ENCODE measurements at regions not wholly inside any gene's neighbourhood (a gene's known extent, or its start where the extent isn't known, plus 50 kb on each side); places are given as distances from the start of the nearest gene placed in this dataset.

DNA sequence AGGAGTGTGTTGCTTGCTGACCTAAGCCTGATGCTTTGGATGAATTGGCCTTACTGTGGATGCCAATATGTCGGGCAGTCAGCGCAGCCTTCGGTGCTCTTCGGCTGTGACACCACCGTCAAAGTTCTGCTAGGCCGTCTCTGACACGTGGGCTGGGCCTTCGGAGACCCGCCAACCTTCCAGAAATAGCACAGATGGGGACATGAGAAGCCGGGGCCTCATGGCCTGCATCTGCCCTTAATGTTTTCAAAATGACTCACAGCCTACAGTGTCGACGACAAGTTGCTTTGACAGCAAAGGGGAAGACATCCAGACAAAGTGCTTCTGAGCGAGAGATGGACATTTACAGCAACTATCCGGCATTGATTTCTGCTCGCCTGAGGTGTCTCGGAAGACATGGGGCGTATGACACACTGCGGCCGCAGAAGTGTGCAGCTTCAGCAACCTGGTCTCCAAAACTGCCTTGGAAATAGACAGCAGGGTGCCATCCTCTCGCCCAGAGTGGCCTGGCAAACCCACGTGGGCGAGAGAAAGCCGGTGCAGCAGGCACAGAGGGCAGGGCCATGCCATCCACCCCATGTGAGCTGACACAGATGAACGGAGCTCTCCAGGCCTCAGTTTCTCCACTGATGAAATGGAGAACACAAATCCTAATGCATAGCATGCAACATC, 94.0 kb upstream of the PPP2R2D start:
- no peak for DNase-seq (ENCODE audit: extremely low read depth, low read depth)

DNA sequence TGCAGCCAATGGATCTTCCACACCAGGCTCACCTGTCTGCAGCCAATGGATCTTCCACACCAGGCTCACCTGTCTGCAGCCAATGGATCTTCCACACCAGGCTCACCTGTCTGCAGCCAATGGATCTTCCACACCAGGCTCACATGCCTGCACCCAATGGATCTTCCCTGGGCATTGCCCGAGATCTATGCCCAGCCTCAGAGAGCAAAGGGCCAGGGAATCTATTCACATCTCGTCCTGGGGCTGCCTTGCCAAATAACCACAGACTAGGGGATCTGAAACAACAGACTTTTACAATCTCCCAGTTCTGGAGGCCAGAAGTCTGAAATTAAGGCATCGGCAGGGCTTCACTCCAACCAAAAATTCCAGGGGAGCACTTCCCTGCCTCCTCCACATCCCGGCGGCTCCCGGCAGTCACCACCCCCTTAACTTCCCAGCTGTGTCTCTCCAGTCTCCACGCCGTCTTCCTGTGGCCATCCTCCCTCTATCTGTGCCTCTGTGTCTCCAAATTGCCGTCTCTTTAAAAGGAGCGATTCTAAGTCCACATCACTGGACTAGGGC, 92.4 kb upstream of the PPP2R2D start:
- DNase-seq (ENCODE audit: extremely low read depth, low read depth): no peak

DNA sequence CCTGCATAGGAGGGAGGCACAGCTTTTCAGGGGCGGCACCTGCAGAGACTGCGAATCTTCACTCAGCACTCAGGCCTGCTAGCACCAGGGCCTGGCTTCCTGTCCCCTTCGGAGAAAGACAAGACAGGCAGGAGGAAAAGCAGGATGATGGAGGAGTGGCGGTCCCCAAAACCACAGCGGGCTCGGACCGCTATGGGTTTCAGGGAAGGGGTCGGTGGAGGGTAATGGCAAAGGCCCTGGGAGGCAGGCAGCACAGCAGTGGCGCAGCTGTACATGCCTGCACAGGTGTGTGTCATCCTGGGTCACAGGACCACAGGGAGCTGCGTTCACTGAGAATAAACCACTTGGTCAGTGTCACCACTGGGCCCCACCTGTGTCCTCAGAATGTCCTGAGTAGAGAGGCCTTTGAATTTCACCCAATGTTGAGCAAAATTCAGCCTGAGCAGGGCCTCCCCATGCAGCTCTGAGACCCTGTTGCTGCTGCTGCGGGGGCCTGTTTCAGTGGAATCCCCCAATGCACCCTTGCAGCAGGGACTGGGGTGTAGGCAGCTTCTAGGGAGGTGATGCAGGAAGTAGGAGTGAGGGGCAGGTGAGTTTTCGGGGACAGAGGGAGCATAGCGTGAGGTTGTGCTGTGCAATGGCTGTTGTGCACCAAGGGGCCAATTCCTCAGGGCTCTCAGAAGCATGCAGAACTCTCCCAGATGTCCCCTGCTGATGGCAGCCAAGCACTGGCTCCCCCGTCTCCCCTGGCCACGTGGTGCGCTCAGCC, 90.6 kb upstream of the PPP2R2D start:
- no peak for DNase-seq (ENCODE audit: extremely low read depth, low read depth)

DNA sequence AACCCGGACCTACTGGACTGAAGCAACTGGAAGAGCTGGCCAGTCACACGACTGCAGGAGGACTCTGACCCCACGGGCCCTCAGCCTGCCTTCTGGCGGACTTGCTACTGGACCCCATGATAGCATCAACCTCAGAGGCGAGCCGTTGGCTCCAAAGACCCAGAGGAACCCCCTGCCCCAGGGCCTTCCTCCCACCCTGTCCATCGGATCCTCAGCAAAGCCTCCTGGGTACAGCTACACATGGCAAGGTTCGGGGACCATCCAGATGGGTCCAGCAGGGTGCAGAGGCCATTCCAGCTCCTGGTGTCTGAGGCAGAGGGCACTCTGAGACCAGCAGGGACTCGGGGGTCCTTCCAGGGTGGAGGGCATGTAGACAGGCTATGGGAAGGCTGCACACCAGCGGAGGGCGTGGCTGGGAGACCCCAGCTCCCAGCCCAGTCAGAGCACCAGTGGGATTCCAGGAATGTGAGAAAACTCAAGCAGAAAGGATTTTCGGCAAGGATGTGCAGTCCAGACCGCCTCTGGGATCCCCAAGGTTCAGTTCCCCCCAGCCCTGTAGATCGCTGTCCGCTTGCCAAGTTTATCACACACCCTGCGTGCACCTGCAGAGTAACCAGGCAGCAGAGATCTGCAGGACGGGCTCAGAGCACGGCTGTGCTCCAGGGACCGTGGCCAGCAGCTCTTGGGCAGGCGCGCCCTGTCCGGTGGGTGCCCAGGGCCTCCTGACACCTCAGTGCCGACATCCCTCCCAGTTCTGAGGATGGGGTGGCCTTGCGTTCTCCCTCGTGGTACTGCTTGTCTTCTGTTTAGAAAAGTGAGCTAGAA, 89.8 kb upstream of the PPP2R2D start:
- DNase-seq (ENCODE audit: extremely low read depth, low read depth): no peak

DNA sequence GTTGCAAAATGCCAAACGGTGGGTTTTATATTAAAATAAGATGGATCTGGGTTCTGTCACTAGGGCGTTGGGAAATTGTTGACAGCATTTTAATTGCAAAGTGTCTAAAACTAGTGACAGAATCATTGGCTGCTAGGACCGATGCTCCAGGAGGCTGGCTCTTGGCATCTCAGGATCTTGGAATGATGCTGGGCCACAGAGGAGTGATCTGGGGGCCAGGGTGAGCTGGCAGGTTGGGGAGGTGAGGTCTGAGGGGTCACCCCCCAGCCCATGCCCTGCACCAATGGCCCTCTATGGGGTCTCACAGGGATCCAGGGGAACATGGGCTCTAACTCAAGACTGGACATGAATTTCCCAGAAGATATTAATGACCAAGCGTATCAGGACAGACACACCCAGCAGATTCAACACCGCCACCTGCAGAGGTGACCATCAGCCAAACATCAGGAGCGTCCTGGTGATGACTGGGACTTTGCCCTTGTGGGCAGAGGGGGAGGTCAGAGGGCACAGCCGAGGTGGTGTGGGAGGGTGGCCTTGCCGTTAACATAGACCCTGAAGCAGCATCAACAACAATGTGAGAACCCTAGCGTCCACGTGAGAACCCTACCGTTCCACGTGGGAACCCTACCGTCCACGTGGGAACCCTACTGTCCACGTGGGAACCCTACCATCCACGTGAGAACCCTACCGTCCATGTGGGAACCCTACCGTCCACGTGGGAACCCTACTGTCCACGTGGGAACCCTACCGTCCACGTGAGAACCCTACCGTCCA, 89.0 kb upstream of the PPP2R2D start:
- no peak for DNase-seq (ENCODE audit: extremely low read depth, low read depth)

DNA sequence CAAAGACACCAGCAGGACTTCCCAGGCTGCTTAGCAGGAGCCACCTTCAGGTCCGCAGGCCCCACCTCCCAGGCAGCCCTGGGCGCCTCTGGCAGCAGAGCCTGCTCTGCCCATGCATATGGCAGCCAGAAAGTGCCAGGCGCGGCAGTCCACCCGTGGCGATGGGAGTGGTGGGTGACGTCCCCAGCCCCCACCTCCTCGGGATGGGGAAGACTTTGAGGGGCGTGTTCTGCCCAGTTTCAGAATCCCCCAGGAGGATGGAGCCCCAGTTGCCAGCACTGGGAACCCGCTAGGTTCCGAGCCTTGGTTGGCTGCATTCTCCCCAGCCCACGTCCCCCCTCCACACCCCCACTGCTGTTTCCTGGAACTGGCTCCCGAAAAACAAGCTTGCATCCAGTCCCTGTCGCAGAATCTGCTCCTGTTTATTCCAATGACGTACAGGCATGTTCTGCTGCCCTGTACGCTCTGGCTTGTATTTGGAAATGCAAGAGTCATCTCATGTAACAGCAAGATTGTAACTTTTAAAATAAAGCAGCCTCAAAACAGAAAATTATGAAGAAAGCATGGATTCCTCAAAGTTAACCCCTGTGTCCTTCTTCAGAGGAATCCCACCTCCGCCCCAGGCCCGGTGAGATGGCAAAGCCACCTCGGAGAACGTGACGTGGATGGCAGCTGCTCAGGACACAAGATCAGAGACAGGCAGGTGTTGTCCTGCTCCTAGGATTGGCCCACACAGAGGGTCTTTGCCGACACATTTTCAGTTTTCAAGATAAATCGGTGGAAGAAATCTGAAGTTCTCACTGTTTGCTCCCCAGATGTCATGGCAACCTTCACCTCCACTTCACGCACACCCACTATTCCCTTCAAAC, 87.8 kb upstream of the PPP2R2D start:
- DNase-seq (ENCODE audit: extremely low read depth, low read depth): no peak

DNA sequence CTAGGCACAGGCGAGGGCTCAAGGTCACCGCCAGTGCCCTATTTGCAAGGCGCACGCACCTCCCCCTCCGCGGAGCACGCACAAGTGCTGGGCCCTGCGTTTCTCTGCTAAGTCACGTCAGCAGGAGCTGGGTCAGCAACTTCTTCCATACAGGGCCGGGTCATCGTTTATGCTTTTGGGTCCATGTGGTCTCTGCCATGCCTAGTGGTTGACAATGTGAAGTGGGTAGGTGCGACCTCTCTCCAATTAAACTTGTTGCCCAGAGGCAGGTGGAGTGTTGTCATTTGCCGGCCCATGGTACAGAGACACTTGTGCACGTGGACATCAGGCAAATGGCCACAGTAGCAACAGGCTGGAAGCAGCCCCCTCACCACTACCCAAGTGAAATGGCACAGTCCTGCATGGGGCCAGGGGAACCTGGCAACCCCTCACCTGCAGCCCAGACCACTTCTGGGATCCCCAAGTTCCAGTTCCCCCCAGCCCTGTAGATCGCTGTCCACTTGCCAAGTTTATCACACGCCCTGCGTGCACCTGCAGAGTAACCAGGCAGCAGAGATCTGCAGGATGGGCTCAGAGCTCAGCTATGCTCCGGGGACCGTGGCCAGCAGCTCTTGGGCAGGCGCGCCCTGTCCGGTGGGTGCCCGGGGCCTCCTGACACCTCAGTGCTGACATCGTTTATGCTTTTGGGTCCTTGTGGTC, 86.1 kb upstream of the PPP2R2D start:
- no peak for DNase-seq (ENCODE audit: extremely low read depth, low read depth)

DNA sequence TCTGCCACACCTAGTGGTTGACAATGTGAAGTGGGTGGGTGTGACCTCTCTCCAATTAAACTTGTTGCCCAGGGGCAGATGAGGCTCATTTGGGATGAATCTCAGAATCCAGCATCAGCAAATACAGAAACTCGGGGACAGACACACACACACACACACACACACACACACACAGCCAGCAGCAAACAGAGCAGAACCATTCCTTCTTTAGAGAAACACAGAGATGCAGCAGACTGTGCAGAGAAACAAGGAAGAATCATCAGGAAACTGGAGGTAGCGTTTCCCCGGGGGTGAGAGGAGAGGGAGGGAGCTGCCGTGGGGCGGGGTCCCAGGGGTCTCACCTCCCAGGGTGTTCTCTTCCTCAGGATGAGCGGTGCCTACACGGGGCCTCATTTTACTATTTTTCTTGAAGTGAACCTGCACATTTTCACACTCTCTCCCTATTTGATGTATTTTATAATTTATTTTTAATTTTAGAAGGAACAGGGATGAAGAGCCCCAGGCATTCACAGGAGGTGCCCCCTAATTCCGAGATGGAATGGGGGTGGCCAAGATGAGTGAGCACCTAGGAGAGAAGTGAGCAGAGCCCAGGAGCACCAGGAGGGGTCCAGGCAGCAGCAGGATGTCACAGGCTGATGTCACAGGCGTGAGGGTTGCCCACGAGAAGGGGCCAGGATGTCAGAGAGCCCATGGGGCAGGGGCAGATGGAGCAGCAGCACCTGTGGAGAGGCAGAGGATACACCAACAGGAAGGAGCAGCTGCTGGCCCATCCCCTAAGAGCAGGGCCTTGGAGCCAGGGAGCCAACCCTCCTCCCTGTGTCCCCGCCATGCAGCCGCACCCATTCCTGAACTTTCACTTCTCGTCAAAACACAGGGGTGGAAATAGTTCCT, 85.3 kb upstream of the PPP2R2D start:
- no peak for DNase-seq (ENCODE audit: extremely low read depth, low read depth)

DNA sequence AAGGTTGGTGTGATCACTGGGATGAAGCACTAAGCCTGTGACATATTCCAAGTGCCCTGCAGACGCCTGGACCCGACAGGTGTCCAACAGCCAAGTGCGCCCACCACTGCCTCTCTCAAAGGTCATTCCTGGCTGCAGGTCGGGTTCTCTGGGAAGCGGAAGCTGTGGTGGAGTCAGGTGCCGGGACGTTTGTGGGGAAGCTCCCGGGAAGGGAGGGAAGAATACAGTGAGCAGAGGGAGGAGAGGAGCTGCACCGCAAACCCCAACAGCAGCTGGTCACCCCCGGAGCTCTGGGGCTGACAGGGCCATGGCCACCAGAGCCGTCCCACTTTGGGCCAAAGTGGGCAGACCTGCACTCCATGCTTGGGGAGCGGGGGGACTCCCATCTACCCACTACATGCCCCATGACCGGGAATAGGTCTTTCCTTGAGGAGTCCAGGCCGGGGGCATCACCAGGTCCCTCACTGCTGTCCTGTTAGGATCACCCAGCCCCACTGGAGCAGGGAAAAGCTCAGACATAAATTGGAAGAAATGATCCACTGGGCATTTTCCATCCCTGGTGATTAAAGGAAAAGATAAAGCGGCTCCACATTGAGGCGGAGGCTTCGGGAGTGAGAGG, 84.5 kb upstream of the PPP2R2D start:
- DNase-seq (ENCODE audit: extremely low read depth, low read depth): no peak

DNA sequence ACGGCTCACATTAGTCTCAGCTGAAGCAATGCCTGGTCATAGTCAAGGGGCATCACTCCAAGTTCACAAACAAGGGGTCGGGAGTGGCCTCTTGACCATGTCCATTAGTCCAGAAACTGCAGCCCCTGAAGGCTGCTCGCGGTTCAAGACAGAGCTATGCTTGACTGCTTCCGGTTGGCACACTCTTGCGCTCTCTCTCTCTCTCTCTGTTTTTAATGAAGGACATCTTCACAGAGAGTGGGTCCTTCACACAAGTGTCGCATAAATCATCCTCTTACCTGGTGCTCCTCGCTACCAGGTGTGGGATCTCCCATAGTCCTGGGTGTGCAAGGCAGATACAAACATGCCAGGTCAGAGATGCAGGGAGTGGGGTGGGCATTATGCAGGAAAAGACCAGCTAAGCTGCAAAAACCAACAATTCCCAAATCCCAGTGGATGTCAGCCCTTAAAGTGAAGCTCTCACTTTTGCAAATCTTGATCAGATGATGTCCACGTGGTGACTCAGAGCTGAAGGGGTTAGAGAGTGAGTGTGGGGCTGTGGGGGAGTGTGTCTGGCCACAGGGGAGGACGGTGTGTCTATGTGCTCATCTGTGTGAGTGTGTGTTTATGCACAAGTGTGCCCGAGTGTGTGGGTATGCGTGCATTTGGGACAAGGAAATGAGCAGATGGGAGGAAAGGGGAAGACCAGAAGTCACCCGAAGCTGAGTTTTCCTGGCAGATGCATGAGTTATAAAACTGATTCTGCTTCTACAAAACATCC, 83.7 kb upstream of the PPP2R2D start:
- DNase-seq (ENCODE audit: extremely low read depth, low read depth): no peak

DNA sequence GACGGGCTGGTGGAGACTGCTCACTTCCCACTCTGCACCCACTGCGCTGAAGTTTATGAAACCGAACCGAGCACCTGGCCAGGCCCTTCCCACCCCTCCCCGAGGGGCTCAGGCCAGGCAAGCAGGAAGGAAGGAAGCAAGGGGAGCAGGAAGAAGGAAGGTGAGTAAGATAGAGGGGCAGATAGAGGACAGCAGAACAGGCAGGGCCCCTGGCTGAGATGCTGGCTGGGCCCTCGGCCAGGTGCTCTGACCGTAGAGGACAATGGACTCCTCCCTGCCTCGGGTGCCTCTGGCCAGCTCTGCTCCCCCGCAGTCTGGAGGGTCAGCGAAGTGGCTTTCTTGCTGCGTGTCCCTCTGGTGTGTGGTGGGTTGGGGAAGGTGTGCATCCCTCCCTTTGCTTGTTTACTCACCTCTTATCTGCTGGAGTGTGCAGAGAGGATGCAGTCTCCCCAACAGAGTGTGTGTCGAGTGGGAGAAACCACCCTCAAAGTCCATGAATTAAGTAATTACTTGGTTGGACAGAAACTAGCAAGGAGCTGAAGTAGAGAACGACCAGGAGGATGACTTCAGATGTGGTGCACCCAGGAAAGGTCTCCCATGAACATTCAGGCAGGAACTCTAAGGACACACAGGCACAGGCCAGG, 82.8 kb upstream of the PPP2R2D start:
- DNase-seq (ENCODE audit: extremely low read depth, low read depth): no peak

DNA sequence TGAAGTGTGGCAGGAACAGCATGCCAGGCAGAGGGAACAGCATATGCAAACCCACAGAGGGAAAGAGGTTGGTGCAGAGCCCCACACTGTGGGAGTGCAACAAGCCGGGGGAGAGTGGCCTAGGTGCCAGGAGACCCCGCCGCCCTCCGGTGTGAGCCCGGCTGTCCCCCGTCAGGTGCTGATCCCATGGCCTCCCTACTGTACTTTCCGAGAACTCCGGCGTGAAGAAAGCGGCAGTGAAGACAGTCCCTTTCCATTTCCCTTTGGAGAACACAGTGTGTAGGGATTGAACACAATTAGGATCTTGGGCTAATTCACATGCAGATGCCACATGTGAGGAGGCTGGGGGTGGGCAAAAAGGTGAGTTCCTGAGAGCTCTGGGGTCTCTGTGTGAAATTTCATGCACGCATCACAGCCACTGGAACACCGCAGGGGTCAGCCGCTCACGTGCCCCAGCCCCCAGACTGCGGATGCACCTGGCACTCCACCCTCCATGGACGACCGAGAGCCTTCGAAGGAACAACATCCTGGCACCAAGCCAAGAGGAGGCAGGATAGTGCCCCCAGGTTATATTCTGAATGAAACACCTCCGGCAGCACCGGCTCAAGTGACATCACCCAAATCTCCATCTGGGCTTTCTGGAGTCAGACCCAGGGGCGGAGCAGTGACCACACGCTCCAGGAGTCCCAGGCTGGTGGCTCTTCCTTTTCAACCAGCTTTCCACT, 82.1 kb upstream of the PPP2R2D start:
- no peak for DNase-seq (ENCODE audit: extremely low read depth, low read depth)

DNA sequence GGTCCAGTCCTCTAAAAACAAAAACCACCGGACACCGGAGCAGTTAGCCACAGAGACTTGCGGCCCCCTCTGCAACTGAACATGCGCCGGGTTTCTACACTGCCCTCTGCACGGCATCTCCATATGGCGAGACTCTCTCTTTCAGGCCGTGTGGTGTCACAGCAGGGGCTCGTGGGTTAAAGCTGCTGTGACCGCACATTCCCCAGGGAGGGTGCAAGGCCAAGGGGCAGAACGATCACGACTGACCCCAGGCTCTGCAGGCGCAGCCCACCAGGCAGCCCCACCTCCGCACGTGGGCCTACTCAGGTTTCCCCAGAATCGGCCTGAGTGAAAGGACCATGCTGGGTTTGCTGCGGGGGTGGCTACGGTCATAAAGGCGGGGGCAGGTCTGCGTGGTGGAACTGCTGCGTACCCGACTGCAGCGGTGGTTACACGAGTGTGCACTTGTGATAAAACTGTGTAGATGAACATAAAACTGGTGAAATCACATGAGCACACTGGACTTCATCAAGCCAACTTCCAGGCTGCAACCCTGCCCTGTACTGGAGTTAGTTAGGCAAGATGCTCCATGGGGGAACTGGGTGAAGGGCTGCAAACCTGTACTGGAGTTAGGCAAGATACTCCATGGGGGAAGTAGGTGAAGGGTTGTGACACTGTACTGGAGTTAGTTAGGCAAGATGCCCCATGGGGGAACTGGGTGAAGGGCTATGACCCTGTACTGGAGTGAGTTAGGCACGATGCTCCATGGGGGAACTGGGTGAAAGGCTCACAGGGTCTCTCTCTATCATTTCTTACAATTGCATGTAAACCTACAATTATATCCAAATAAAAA, 81.4 kb upstream of the PPP2R2D start:
- DNase-seq (ENCODE audit: extremely low read depth, low read depth): no peak

DNA sequence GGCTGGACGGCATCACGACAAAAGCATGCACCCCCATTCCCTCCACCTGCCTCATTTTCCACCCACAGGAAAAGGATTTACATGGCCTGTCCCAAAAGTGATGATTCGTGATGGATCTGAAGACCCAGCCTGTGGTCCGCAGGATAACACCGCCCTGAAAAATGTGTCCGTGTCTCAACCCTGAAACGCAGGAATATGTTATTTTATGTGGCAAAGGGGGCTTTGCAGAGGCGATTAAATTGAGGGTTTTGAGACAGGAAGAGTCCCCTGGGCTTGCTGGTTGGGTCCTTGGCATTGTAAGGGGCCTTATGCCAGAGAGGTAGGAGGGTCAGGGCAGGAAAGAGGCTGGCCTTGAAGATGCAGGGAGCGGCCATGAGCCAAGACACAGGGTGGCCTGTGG, 80.2 kb upstream of the PPP2R2D start:
- no peak for DNase-seq (ENCODE audit: extremely low read depth, low read depth)
